ENCODE measurements at regions not wholly inside any gene's neighbourhood (a gene's known extent, or its start where the extent isn't known, plus 50 kb on each side); places are given as distances from the start of the nearest gene placed in this dataset.

DNA sequence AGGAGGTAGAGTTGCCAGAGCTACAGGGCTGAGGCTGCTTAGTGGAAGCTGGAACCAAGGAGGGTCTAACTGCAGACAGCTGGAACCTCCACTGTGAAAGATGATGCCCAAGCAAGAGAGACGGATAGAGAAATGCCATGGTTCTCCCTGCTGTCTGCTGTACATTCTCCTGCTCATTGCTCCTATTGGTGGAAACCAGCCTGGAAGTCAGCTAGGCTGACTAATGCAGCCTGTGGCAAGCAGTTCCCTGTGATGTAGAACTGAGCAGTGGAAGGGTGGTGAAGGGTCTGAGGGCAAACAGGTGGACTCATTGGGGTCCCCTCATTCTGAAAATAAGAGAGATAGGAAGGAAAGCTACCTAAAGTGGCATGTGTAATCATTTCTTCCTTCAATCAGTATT, 563.6 kb downstream of the SLC4A3 start:
- no peak for TF ChIP-seq EP300 (IDR thresholded peaks at IDR 0.05; ENCODE audit: low read depth)
- TF ChIP-seq, protein P1, sequence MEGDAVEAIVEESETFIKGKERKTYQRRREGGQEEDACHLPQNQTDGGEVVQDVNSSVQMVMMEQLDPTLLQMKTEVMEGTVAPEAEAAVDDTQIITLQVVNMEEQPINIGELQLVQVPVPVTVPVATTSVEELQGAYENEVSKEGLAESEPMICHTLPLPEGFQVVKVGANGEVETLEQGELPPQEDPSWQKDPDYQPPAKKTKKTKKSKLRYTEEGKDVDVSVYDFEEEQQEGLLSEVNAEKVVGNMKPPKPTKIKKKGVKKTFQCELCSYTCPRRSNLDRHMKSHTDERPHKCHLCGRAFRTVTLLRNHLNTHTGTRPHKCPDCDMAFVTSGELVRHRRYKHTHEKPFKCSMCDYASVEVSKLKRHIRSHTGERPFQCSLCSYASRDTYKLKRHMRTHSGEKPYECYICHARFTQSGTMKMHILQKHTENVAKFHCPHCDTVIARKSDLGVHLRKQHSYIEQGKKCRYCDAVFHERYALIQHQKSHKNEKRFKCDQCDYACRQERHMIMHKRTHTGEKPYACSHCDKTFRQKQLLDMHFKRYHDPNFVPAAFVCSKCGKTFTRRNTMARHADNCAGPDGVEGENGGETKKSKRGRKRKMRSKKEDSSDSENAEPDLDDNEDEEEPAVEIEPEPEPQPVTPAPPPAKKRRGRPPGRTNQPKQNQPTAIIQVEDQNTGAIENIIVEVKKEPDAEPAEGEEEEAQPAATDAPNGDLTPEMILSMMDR (IDR thresholded peaks at IDR 0.05), result no peak
- TF ChIP-seq POLR2AphosphoS5 (IDR thresholded peaks at IDR 0.05), result no peak

All from transverse colon (tissue), 4 donors.